ENCODE measurements at regions not wholly inside any gene's neighbourhood (a gene's known extent, or its start where the extent isn't known, plus 50 kb on each side); places are given as distances from the start of the nearest gene placed in this dataset.

DNA sequence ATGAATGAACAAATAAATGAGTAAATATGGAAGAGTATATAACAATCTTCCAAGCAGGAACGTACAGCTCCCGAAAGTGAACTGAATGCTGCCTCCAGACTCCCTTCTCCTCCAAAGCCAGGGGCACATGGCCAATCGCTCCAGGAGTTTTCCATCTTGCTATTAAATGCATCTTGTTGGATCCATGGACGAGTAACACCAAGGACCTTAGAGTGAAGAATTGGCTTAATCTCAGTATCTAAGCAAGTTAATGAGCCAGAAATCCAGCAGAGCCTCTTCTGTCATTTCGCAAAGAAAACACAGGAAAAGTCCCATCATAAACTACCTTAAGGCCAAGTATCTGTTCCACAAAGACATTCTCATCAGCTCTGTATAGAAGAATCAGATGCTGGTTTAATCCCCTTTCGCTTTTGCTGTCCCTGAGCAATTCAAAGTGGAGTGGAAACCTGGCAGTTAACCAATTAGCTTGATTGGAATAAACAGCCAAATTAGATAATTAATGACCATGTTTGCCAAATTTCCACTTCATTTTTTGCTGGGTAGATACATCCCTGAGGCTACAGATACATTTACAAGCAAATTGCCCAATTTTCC, 116.0 kb downstream of the MIS18A start:
- TF ChIP-seq, protein P1, sequence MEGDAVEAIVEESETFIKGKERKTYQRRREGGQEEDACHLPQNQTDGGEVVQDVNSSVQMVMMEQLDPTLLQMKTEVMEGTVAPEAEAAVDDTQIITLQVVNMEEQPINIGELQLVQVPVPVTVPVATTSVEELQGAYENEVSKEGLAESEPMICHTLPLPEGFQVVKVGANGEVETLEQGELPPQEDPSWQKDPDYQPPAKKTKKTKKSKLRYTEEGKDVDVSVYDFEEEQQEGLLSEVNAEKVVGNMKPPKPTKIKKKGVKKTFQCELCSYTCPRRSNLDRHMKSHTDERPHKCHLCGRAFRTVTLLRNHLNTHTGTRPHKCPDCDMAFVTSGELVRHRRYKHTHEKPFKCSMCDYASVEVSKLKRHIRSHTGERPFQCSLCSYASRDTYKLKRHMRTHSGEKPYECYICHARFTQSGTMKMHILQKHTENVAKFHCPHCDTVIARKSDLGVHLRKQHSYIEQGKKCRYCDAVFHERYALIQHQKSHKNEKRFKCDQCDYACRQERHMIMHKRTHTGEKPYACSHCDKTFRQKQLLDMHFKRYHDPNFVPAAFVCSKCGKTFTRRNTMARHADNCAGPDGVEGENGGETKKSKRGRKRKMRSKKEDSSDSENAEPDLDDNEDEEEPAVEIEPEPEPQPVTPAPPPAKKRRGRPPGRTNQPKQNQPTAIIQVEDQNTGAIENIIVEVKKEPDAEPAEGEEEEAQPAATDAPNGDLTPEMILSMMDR (IDR thresholded peaks at IDR 0.05), result no peak
- ATAC-seq (no peak), FAIRE-seq (no peak), DNase-seq (no peak)
- Histone ChIP-seq H3K27ac (no peak overlapping the region), H3K36me3 (no peaks in the 10 kb centered on the region), H3K27me3 (no peaks in the 10 kb centered on the region), H3K4me3 (no peak overlapping the region), H3K9me3 (no peaks in the 10 kb centered on the region), H3K4me1 (no peaks in the 10 kb centered on the region)
- WGBS, 2 donors, result 60 to 76% methylated on average over 6 of the region's 6 CpGs
- intact Hi-C loops (cut with DNase I), result no loop called here

DNA sequence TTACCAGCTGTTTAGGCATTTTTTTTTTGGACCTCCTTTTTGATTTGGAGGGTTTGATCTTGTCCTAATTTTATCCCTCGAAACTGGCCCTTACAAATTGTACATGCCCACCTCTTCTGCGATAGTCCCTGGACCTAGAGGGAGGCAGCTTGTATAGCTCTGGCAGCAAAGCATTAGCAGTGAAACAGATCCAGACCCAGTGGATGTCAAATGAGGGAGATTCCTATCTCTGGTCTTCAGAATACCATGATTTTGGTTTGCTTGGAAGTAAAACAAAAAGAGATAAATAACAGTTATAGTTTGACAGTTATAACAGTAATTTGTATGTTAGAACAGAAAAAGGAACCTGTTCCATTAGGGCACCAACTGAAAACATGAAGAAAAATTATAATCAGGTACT, 123.6 kb downstream of the MIS18A start:
- Histone ChIP-seq H3K27ac (no peak overlapping the region), H3K36me3 (no peaks in the 10 kb centered on the region), H3K4me1 (no peaks in the 10 kb centered on the region), H3K4me3 (no peak overlapping the region), H3K27me3 (no peaks in the 10 kb centered on the region), H3K9me3 (no peaks in the 10 kb centered on the region)
- 74 to 77% methylated on average over 2 of the region's 2 CpGs for WGBS, 2 donors
- intact Hi-C loops (cut with DNase I), result no loop called here
- ATAC-seq (no peak), FAIRE-seq (no peak), DNase-seq (no peak)
- TF ChIP-seq, protein P1 (IDR thresholded peaks at IDR 0.05), result no peak

DNA sequence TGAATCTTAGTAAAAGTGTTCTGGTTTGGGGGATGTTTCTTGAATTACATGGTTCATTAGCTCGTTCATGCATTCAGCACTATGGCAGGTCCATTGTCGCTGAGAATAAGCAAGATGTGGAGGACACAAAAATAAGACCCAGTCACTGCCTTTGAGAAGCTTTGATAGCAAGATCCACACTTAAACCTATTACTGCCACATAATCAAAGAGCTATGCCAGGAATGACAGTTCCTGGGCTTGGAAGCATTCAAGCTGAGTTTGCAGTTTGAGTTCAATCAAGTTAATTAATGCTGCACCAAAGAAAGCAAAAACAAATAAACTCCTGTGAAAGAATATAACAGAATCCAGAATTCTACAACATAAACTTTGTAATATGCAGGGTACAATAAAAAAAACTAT, 131.8 kb downstream of the MIS18A start:
- H3K36me3 ChIP-seq, result no peaks in the 10 kb centered on the region
- no peaks in the 10 kb centered on the region for H3K9me3 ChIP-seq
- no peak overlapping the region for H3K27ac ChIP-seq
- H3K4me3 ChIP-seq, result no peak overlapping the region
- ATAC-seq (no peak), DNase-seq (no peak), FAIRE-seq (no peak)
- no peaks in the 10 kb centered on the region for H3K4me1 ChIP-seq
- H3K27me3 ChIP-seq, result no peaks in the 10 kb centered on the region
- TF ChIP-seq, protein P1 (IDR thresholded peaks at IDR 0.05), result no peak
- WGBS, 2 donors, result 22 to 43% methylated on average over 2 of the region's 2 CpGs
- intact Hi-C loops (cut with DNase I), result no loop called here

DNA sequence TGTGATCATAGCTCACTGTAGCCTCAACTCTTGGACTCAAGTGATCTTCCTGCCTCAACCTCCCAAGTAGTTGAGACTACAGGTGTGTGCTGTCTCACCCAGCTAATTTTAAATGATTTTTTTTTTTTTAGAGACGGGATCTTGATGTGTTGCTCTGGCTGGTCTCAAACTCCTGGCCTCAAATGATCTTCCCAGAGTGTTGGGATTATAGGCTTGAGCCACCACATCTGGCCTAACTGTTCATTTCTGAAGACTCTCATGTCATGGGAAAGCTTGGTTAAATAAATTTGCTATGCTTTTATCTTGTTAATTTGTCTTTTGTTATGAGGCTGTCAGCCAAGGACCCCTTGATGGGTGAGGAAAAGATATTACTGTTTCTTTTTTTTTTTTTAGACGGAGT, 134.0 kb downstream of the MIS18A start:
- no peak for FAIRE-seq
- ATAC-seq, result no peak
- Histone ChIP-seq H3K4me3 (no peak overlapping the region), H3K27me3 (no peaks in the 10 kb centered on the region), H3K27ac (no peak overlapping the region), H3K9me3 (no peaks in the 10 kb centered on the region), H3K4me1 (no peaks in the 10 kb centered on the region), H3K36me3 (no peaks in the 10 kb centered on the region)
- no peak for DNase-seq
- TF ChIP-seq, protein P1 (IDR thresholded peaks at IDR 0.05), result no peak
- intact Hi-C loops (cut with DNase I), result no loop called here
- 70 to 91% methylated on average over 2 of the region's 2 CpGs for WGBS, 2 donors

DNA sequence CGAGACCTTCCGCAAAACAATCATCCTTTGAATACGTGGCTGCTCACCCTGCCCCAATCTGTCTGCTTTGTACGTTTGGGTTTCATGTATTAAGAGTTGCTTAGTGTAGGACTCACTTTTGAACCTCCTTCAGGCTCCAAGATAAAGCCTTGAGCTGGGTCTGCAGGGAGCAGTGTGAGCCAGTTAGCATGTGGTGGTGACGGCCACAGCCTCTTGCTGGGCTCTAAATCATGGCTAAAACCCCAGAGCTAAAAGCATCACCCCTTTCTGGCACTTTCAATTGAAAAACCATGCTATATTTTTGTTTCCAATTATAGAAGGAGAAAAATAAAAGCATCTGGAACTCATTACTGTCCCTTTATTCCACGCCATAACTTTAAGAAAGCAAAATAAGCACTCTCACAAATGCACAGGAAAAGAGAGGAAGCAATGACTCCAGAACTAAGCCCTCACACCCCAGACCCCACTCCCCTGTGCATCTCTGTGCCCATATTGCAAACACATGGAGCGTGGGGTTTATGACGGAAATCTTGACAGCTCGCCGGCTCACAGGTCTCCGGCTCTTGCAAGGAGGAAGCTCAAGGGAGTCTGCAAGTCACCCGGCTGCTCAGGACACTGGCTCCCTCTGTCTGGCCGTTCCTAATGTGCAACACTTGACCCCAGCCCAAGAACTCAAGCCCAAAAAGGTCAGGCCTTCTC, 135.5 kb downstream of the MIS18A start:
- Histone ChIP-seq H3K4me1 (no peaks in the 10 kb centered on the region), H3K36me3 (no peaks in the 10 kb centered on the region), H3K9me3 (no peaks in the 10 kb centered on the region), H3K27me3 (no peaks in the 10 kb centered on the region), H3K4me3 (no peak overlapping the region), H3K27ac (no peak overlapping the region)
- 68 to 73% methylated on average over 13 of the region's 13 CpGs for WGBS, 2 donors
- intact Hi-C loops (cut with DNase I), result no loop called here
- DNase-seq (no peak), ATAC-seq (no peak), FAIRE-seq (no peak)
- TF ChIP-seq, protein P1 (IDR thresholded peaks at IDR 0.05), result no peak

Data from pancreas (tissue), 10 donors.